ENCODE measurements at regions not wholly inside any gene's neighbourhood (a gene's known extent, or its start where the extent isn't known, plus 50 kb on each side); places are given as distances from the start of the nearest gene placed in this dataset.

DNA sequence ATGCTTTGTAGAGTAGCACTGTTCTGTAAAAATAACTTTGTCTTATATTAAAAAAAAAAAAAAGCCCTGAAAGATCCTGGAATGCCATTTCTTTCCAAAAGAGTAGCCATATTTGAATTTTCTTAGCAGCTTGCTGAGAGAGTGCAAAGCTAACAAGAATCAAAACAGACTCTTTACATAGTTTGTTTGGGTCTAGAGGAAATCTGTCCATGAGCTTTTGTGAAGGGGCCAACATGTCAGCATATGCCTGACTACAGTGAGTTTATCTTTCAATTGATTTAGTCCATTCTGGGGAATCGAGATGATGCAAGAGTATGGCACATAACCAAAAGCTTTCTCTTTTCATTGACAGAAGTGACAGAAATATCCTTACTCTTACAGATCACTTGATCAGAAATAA lies 777.7 kb upstream of the ACVR2A start:
- intact Hi-C loops (cut with micrococcal nuclease) = no loop called here
- H3K9ac ChIP-seq (ENCODE audit: low read length) = no peak overlapping the region
- H3K36me3 ChIP-seq (replicated peaks in 1 of 2; ENCODE audit: control extremely low read depth in 1 of 2, control insufficient read depth in 1 of 2, extremely low read depth in 1 of 2, insufficient read depth in 2 of 2, low read length in 1 of 2) = no peaks in the 10 kb centered on the region
- no peak overlapping the region for H3K27ac Mint-ChIP-seq
- DNase-seq = no peak
- H3K4me1 Mint-ChIP-seq = no peaks in the 10 kb centered on the region
- H4K20me1 ChIP-seq (ENCODE audit: control insufficient read depth, insufficient read depth, low read length, poor library complexity, severe bottlenecking) = no peaks in the 10 kb centered on the region
- no peak overlapping the region for H3K27ac ChIP-seq (ENCODE audit: low read length in 2 of 2)
- H3K27me3 Mint-ChIP-seq = no peaks in the 10 kb centered on the region
- WGBS (ENCODE audit: insufficient coverage) = no CpG with 5 or more reads among the region's 1 CpG
- H2AFZ ChIP-seq (ENCODE audit: insufficient read depth, low read depth, low read length, poor library complexity, severe bottlenecking) = no peak overlapping the region
- no peak for TF ChIP-seq EZH2 (IDR thresholded peaks at IDR 0.05; ENCODE audit: borderline replicate concordance, insufficient read depth, low read depth, low read length, poor library complexity, severe bottlenecking)
- TF ChIP-seq, protein P1, sequence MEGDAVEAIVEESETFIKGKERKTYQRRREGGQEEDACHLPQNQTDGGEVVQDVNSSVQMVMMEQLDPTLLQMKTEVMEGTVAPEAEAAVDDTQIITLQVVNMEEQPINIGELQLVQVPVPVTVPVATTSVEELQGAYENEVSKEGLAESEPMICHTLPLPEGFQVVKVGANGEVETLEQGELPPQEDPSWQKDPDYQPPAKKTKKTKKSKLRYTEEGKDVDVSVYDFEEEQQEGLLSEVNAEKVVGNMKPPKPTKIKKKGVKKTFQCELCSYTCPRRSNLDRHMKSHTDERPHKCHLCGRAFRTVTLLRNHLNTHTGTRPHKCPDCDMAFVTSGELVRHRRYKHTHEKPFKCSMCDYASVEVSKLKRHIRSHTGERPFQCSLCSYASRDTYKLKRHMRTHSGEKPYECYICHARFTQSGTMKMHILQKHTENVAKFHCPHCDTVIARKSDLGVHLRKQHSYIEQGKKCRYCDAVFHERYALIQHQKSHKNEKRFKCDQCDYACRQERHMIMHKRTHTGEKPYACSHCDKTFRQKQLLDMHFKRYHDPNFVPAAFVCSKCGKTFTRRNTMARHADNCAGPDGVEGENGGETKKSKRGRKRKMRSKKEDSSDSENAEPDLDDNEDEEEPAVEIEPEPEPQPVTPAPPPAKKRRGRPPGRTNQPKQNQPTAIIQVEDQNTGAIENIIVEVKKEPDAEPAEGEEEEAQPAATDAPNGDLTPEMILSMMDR (IDR thresholded peaks at IDR 0.05) = no peak
- ChIA-PET POLR2A (no interaction called here), CTCF (interaction anchor here (1.1 kb wide), 1 partner anchor 22 kb away, joined by 4 read pairs; no protein-coding TSS in a partner anchor)
- ATAC-seq (ENCODE audit: low read depth) = no peak
- H3K4me3 Mint-ChIP-seq = no peak overlapping the region
- H3K9me3 ChIP-seq (ENCODE audit: control extremely low read depth in 1 of 3, control insufficient read depth in 2 of 3, insufficient read depth in 1 of 3, low read length in 2 of 3) = no peaks in the 10 kb centered on the region
- no peaks in the 10 kb centered on the region for H3K79me2 ChIP-seq (ENCODE audit: control insufficient read depth, insufficient read depth, low read length)
- H3K4me3 ChIP-seq (ENCODE audit: control extremely low read depth in 1 of 5, extremely low read depth in 1 of 5, insufficient read depth in 1 of 5, low read depth in 2 of 5, low read length in 4 of 5) = no peak overlapping the region
- no peaks in the 10 kb centered on the region for H3K9me3 Mint-ChIP-seq (ENCODE audit: insufficient read depth)
- H3K4me2 ChIP-seq (replicated peaks; ENCODE audit: low read depth, low read length, poor library complexity, severe bottlenecking) = no peak overlapping the region
- no peaks in the 10 kb centered on the region for H3K4me1 ChIP-seq (ENCODE audit: control insufficient read depth in 2 of 2, insufficient read depth in 2 of 2, low read length in 2 of 2)
- H3K27me3 ChIP-seq (replicated peaks in 1 of 4; ENCODE audit: control extremely low read depth in 1 of 4, control insufficient read depth in 3 of 4, insufficient read depth in 4 of 4, low read length in 3 of 4) = no peaks in the 10 kb centered on the region

DNA sequence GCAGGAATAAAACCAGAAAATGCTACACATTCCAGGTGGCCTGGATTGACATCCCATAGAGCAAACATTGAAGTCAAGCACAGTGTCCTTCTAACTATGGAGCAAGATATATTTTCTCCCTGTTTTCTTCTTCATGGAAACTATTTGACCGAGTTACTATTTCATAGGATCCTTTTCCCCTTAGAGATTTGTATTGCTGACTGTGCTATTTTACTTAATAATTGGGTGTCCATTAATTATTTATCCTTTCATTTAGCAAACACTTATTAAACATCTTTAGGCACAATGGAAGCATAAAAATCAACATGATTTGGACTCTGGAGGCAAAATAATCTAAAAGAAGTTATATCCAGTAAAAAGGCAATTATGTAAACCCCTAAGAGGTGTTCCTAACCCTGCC lies 782.8 kb upstream of the ACVR2A start:
- no peaks in the 10 kb centered on the region for H3K36me3 ChIP-seq (replicated peaks in 1 of 2; ENCODE audit: control extremely low read depth in 1 of 2, control insufficient read depth in 1 of 2, extremely low read depth in 1 of 2, insufficient read depth in 2 of 2, low read length in 1 of 2)
- no peaks in the 10 kb centered on the region for H4K20me1 ChIP-seq (ENCODE audit: control insufficient read depth, insufficient read depth, low read length, poor library complexity, severe bottlenecking)
- TF ChIP-seq, protein P1 (IDR thresholded peaks at IDR 0.05) = no peak
- TF ChIP-seq EZH2 (IDR thresholded peaks at IDR 0.05; ENCODE audit: borderline replicate concordance, insufficient read depth, low read depth, low read length, poor library complexity, severe bottlenecking) = no peak
- intact Hi-C loops (cut with micrococcal nuclease) = no loop called here
- Mint-ChIP-seq H3K9me3 (ENCODE audit: insufficient read depth) (no peaks in the 10 kb centered on the region), H3K27me3 (peaks cover 7% of the 10 kb centered on the region), H3K27ac (no peak overlapping the region), H3K4me3 (no peak overlapping the region), H3K4me1 (no peaks in the 10 kb centered on the region)
- no peak overlapping the region for H3K4me2 ChIP-seq (replicated peaks; ENCODE audit: low read depth, low read length, poor library complexity, severe bottlenecking)
- CTCF ChIA-PET = no interaction called here
- no peaks in the 10 kb centered on the region for H3K79me2 ChIP-seq (ENCODE audit: control insufficient read depth, insufficient read depth, low read length)
- ATAC-seq (ENCODE audit: low read depth) (no peak), DNase-seq (no peak)
- H3K9me3 ChIP-seq (ENCODE audit: control extremely low read depth in 1 of 3, control insufficient read depth in 2 of 3, insufficient read depth in 1 of 3, low read length in 2 of 3) = no peaks in the 10 kb centered on the region
- no peak overlapping the region for H3K9ac ChIP-seq (ENCODE audit: low read length)
- H3K27ac ChIP-seq (ENCODE audit: low read length in 2 of 2) = no peak overlapping the region
- no peak overlapping the region for H3K4me3 ChIP-seq (ENCODE audit: control extremely low read depth in 1 of 5, extremely low read depth in 1 of 5, insufficient read depth in 1 of 5, low read depth in 2 of 5, low read length in 4 of 5)
- no CpG with 5 or more reads among the region's 1 CpG for WGBS (ENCODE audit: insufficient coverage)
- no peaks in the 10 kb centered on the region for H3K27me3 ChIP-seq (replicated peaks in 1 of 4; ENCODE audit: control extremely low read depth in 1 of 4, control insufficient read depth in 3 of 4, insufficient read depth in 4 of 4, low read length in 3 of 4)
- no peaks in the 10 kb centered on the region for H3K4me1 ChIP-seq (ENCODE audit: control insufficient read depth in 2 of 2, insufficient read depth in 2 of 2, low read length in 2 of 2)
- no peak overlapping the region for H2AFZ ChIP-seq (ENCODE audit: insufficient read depth, low read depth, low read length, poor library complexity, severe bottlenecking)
- POLR2A ChIA-PET = no interaction called here
